Ishikawa (cell line): ENCODE measurements at regions not wholly inside any gene's neighbourhood (a gene's known extent, or its start where the extent isn't known, plus 50 kb on each side); places are given as distances from the start of the nearest gene placed in this dataset.

Experiments used
- CEBPB ChIP-seq: IDR thresholded peaks from 2 replicates; pipeline ENCODE4 v1.6.1; 2012
- CREB1 ChIP-seq: IDR thresholded peaks from 2 replicates; pipeline ENCODE4 v1.6.1; 2012; ENCODE audit warnings: low read depth
- EGR1 ChIP-seq: IDR thresholded peaks from 2 replicates; pipeline ENCODE4 v1.6.1; 2012
- EP300 ChIP-seq: IDR thresholded peaks from 2 replicates; pipeline ENCODE4 v1.6.1; 2012; ENCODE audit warnings: borderline replicate concordance
- FOXM1 ChIP-seq: IDR thresholded peaks from 2 replicates; pipeline ENCODE4 v1.6.1; 2012; ENCODE audit warnings: low read depth, borderline replicate concordance
- NFIC ChIP-seq: IDR thresholded peaks from 2 replicates; pipeline ENCODE4 v1.6.1; 2012
- RAD21 ChIP-seq: IDR thresholded peaks from 2 replicates; pipeline ENCODE4 v1.6.1; 2012; ENCODE audit warnings: low read depth
- TAF1 ChIP-seq: IDR thresholded peaks from 2 replicates; pipeline ENCODE4 v1.6.1; 2012; ENCODE audit warnings: low read depth, mild to moderate bottlenecking
- TCF12 ChIP-seq: IDR thresholded peaks from 2 replicates; pipeline ENCODE4 v1.6.1; 2012; ENCODE audit warnings: low read depth
- TEAD4 ChIP-seq: IDR thresholded peaks from 2 replicates; pipeline ENCODE4 v1.6.1; 2012
- YY1 ChIP-seq: IDR thresholded peaks from 2 replicates; pipeline ENCODE4 v1.6.1; 2012; ENCODE audit warnings: low read depth
- ZBTB7A ChIP-seq: IDR thresholded peaks from 2 replicates; pipeline ENCODE4 v1.6.1; 2012; ENCODE audit warnings: low read depth
- TF ChIP-seq, protein P1 (sequence below): IDR thresholded peaks from 2 replicates; pipeline ENCODE4 v1.6.1; 2012
- TF ChIP-seq, protein P2 (sequence below): IDR thresholded peaks from 2 replicates; pipeline ENCODE4 v1.6.1; 2012
- TF ChIP-seq, protein P3 (sequence below): IDR thresholded peaks from 2 replicates; pipeline ENCODE4 v1.6.1; 2012; ENCODE audit warnings: low read depth, mild to moderate bottlenecking

DNA sequence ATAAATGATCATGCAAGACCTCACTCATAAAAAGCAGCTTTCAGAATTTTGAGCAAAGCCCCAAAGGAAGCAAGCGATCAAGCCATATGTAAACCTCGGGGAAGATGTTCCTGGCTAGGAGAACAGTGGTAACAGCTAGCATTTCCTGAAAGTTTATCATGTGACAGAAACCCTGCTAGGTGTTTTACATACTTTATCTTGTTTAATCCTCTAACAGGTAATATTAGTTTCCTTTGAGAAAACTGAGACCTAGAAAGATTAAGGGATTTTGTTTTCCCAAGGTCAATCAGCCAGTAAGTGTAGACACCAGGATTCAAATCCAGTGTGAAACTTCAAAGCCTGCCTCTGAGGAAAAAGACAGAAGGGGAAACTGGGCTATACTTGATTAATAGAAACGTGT lies 362.4 kb upstream of the MAF start:
- TF ChIP-seq EP300 (no peak), TCF12 (no peak), TAF1 (no peak), NFIC (no peak)
- TF ChIP-seq, protein P1, sequence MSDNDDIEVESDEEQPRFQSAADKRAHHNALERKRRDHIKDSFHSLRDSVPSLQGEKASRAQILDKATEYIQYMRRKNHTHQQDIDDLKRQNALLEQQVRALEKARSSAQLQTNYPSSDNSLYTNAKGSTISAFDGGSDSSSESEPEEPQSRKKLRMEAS: no peak

DNA sequence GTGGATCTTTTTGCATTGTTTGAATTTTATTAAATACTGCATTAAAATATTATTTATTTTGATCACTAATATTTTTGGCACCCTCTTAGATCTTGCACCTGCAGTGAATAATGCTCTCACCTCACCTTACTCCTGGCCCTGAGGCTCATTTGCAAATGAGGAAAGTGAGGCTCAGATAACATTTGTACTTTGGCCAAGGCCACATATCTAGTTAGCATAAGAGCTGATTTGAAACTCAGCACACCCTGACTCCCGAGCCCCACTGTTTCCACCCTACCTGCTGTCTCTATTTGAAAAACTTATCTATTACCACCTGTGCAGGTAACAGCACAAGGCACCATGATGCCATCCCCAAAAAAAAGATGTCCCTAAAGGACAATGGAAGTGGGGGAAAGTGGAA lies 358.7 kb upstream of the MAF start:
- TF ChIP-seq RAD21 (no peak), CREB1 (no peak)
- TF ChIP-seq, protein P2, sequence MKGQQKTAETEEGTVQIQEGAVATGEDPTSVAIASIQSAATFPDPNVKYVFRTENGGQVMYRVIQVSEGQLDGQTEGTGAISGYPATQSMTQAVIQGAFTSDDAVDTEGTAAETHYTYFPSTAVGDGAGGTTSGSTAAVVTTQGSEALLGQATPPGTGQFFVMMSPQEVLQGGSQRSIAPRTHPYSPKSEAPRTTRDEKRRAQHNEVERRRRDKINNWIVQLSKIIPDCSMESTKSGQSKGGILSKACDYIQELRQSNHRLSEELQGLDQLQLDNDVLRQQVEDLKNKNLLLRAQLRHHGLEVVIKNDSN: no peak

DNA sequence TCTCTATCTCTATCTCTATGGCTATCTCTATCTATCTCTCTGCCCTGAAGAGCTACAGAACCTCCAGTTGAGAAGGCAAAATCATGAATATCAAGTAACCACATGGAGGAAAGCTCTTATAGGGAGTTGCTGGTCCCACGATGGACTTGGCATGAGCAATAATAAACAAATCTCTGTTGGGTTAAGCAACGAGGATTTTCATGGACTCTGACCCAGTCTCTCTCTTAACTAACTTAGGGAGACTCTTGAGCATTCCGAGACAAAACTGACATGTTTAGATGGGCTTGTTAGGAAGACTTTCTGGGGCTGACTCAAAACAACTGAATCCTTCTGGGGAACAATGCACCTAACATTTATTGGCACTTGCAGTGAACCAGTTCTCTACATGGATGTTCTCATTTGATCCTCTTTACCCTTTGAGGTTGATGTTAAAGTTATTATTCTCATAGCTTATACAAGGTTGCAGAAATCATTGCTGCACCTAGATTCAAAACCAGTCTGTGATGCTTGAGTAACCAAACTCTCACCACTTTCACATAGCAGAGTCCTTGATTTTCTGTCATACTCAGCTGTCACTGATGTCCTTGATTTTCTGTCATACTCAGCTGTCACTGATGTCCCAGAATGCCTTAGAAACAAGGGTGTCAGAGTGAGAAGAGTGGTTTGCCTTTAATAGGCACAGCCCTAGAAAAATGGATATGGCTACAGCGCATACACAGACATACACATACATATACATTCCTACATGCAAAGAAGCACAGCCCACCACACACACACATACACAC lies 354.6 kb upstream of the MAF start:
- TF ChIP-seq, protein P3, sequence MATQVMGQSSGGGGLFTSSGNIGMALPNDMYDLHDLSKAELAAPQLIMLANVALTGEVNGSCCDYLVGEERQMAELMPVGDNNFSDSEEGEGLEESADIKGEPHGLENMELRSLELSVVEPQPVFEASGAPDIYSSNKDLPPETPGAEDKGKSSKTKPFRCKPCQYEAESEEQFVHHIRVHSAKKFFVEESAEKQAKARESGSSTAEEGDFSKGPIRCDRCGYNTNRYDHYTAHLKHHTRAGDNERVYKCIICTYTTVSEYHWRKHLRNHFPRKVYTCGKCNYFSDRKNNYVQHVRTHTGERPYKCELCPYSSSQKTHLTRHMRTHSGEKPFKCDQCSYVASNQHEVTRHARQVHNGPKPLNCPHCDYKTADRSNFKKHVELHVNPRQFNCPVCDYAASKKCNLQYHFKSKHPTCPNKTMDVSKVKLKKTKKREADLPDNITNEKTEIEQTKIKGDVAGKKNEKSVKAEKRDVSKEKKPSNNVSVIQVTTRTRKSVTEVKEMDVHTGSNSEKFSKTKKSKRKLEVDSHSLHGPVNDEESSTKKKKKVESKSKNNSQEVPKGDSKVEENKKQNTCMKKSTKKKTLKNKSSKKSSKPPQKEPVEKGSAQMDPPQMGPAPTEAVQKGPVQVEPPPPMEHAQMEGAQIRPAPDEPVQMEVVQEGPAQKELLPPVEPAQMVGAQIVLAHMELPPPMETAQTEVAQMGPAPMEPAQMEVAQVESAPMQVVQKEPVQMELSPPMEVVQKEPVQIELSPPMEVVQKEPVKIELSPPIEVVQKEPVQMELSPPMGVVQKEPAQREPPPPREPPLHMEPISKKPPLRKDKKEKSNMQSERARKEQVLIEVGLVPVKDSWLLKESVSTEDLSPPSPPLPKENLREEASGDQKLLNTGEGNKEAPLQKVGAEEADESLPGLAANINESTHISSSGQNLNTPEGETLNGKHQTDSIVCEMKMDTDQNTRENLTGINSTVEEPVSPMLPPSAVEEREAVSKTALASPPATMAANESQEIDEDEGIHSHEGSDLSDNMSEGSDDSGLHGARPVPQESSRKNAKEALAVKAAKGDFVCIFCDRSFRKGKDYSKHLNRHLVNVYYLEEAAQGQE: no peak
- TF ChIP-seq NFIC: no peak
- TF ChIP-seq TEAD4: no peak
- no peak for TF ChIP-seq CEBPB
- TF ChIP-seq EGR1: no peak
- TF ChIP-seq TAF1: no peak
- TF ChIP-seq, protein P2: no peak
- TF ChIP-seq ZBTB7A: no peak
- no peak for TF ChIP-seq FOXM1
- no peak for TF ChIP-seq TCF12
- no peak for TF ChIP-seq CREB1
- no peak for TF ChIP-seq YY1
- TF ChIP-seq, protein P1: no peak

DNA sequence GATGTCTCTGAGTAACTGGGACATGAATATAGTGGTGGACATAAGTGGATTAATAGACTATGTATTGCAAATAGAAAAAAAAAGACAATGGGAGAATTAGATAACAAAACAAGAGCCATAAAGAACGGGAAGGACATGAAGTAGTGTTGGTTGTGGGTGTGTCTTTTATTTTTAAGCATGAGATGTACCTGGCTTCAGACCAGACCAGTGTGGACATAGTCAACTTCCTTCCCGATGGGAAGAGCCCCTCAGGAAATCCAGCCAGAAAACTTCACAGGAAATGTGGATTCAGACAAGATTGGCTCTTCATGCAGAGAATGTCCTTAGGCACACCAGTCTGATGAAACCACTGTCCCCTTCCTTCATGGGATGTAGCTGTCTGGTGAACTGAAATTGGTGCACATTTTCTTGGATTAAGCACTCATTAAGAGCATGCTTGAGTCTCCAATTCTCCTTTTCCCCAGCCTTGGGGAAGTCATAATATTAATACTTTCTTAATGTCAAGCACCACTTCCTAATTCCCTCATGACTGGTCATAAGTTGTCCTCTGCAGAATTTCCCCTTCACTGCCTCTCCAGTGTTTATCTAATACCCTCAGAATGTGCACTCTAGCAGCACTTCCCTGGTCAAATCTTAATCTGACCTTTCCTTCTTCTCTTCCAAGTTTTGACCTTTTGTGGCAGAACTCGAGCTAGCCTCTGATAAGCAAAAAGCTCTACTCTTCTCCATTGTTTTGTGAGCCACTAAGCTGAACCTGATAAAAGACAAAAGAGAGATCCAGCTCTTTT lies 350.6 kb upstream of the MAF start:
- TF ChIP-seq EP300 (no peak), CEBPB (no peak), NFIC (no peak), RAD21 (no peak), TCF12 (no peak), EGR1 (no peak), ZBTB7A (no peak), TEAD4 (no peak), YY1 (no peak), FOXM1 (no peak), TAF1 (no peak), CREB1 (no peak)
- TF ChIP-seq, protein P1: no peak
- TF ChIP-seq, protein P3: no peak
- TF ChIP-seq, protein P2: no peak

DNA sequence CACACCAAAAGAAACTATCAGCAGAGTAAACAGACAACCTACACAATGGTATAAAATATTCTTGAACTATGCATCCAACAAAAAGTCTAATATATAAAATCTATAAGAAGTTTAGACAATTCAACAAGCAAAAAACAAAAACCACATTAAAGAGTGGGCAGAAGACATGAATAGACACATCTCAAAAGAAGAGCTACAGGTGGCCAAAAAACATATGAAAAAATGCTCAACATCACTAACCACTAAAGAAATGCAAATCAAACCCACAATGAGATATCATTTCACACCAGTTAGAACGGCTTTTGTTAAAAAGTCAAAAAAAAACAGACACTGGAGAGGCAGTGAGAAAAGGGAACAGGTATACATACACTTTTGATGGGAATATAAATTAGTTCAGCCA lies 348.9 kb upstream of the MAF start:
- TF ChIP-seq ZBTB7A (no peak), FOXM1 (no peak), RAD21 (no peak), TEAD4 (no peak), CEBPB (no peak), TCF12 (no peak), EP300 (no peak), CREB1 (no peak), YY1 (no peak), EGR1 (no peak), NFIC (no peak)
- TF ChIP-seq, protein P1: no peak
- TF ChIP-seq, protein P2: no peak
- TF ChIP-seq, protein P3: no peak
